C4-2B (cell line): ENCODE measurements at regions not wholly inside any gene's neighbourhood (a gene's known extent, or its start where the extent isn't known, plus 50 kb on each side); places are given as distances from the start of the nearest gene placed in this dataset.
"Not testable (repeated sequence)": the region's sequence is repeated elsewhere in the genome, so short reads cannot be mapped to it uniquely, and the experiment has no call there.

Source experiments
- ZFX ChIP-seq: fragments of 450-650 bp; IDR thresholded peaks from 2 replicates; pipeline ENCODE4 v1.6.1; 2017
- TF ChIP-seq, protein P1 (sequence below): fragments of 450-650 bp; conservative IDR thresholded peaks from 2 replicates; pipeline ENCODE4 v1.5.1; 2017; ENCODE audit warnings: mild to moderate bottlenecking

DNA sequence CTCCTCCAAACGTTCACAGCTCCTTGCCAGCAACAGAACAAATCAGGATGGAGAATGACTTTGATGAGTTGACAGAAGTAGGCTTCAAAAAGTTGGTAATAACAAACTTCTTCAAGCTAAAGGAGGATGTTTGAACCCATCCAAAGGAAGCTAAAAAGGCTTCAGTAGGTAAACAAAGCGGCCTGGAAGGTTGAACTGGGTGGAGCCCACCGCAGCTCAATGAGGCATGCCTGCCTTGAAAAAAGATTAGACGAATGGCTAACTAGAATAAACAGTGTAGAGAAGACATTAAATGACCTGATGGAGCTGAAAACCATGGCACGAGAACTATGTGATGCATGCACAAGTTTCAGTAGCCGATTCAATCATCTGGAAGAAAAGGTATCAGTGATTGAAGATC, 1369.0 kb upstream of the SORCS1 start:
- TF ChIP-seq, protein P1, sequence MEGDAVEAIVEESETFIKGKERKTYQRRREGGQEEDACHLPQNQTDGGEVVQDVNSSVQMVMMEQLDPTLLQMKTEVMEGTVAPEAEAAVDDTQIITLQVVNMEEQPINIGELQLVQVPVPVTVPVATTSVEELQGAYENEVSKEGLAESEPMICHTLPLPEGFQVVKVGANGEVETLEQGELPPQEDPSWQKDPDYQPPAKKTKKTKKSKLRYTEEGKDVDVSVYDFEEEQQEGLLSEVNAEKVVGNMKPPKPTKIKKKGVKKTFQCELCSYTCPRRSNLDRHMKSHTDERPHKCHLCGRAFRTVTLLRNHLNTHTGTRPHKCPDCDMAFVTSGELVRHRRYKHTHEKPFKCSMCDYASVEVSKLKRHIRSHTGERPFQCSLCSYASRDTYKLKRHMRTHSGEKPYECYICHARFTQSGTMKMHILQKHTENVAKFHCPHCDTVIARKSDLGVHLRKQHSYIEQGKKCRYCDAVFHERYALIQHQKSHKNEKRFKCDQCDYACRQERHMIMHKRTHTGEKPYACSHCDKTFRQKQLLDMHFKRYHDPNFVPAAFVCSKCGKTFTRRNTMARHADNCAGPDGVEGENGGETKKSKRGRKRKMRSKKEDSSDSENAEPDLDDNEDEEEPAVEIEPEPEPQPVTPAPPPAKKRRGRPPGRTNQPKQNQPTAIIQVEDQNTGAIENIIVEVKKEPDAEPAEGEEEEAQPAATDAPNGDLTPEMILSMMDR = not testable (repeated sequence)
- not testable (repeated sequence) for TF ChIP-seq ZFX
